ENCODE measurements at regions not wholly inside any gene's neighbourhood (a gene's known extent, or its start where the extent isn't known, plus 50 kb on each side); places are given as distances from the start of the nearest gene placed in this dataset.

GRCh38 chr13:59330764-59331163 lies 833.0 kb downstream of the DIAPH3 start:
- Histone ChIP-seq H3K4me1 (ENCODE audit: control insufficient read depth, insufficient read depth, low read length) (no peaks in the 10 kb centered on the region), H3K4me3 (ENCODE audit: low read depth, low read length) (no peak overlapping the region), H3K9me3 (ENCODE audit: control insufficient read depth, insufficient read depth, low read depth, low read length) (no peaks in the 10 kb centered on the region), H3K27ac (ENCODE audit: extremely low read depth, low read depth, low read length) (no peak overlapping the region), H3K36me3 (ENCODE audit: control insufficient read depth in 2 of 2, insufficient read depth in 1 of 2, low read length in 2 of 2) (no peaks in the 10 kb centered on the region)
- CTCF ChIA-PET, result interaction anchor here (3.3 kb wide), 1 partner anchor 13 kb away, joined by 14 read pairs; no protein-coding TSS in a partner anchor
- POLR2A ChIA-PET, result no interaction called here
- no peak for TF ChIP-seq ZNF830 (tag by site-specific recombination; IDR thresholded peaks at IDR 0.05; ENCODE audit: low read depth)
- TF ChIP-seq, protein P1, sequence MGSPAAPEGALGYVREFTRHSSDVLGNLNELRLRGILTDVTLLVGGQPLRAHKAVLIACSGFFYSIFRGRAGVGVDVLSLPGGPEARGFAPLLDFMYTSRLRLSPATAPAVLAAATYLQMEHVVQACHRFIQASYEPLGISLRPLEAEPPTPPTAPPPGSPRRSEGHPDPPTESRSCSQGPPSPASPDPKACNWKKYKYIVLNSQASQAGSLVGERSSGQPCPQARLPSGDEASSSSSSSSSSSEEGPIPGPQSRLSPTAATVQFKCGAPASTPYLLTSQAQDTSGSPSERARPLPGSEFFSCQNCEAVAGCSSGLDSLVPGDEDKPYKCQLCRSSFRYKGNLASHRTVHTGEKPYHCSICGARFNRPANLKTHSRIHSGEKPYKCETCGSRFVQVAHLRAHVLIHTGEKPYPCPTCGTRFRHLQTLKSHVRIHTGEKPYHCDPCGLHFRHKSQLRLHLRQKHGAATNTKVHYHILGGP (tag by site-specific recombination; IDR thresholded peaks at IDR 0.05), result no peak

DNA sequence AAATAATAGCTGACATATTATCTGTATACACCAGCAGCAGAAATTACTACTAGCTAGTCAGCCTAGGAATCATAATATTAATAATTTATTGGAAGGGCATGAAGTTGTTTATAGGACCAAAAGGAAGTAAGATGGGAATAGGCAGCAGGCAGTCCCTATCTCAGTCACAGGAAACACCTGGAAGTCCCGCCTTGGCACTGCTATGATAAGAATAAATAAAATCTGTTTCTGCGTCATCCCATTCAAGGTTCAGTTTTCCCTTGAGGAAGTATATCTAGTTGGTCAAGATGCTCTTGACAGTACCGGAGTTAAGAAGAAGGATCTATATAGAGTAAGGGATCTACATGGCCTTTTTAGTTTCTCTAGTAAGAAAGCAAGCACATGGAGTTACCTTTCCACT lies 830.8 kb downstream of the DIAPH3 start:
- Histone ChIP-seq H3K9me3 (ENCODE audit: control insufficient read depth, insufficient read depth, low read depth, low read length) (no peaks in the 10 kb centered on the region), H3K36me3 (ENCODE audit: control insufficient read depth in 2 of 2, insufficient read depth in 1 of 2, low read length in 2 of 2) (no peaks in the 10 kb centered on the region), H3K4me1 (ENCODE audit: control insufficient read depth, insufficient read depth, low read length) (no peaks in the 10 kb centered on the region), H3K27ac (ENCODE audit: extremely low read depth, low read depth, low read length) (no peak overlapping the region), H3K4me3 (ENCODE audit: low read depth, low read length) (no peak overlapping the region)
- CTCF ChIA-PET, result interaction anchor here (0.6 kb wide), 1 partner anchor 876 kb away, joined by 3 read pairs; no protein-coding TSS in a partner anchor
- POLR2A ChIA-PET, result interaction anchor here (0.6 kb wide), 1 partner anchor 146 kb away, joined by 3 read pairs; no protein-coding TSS in a partner anchor
- TF ChIP-seq KLF16 (tag by site-specific recombination; IDR thresholded peaks at IDR 0.05), result no peak
- no peak for TF ChIP-seq ZNF596 (tag by site-specific recombination; IDR thresholded peaks at IDR 0.05)
- no peak for TF ChIP-seq ZNF792 (tag by site-specific recombination; IDR thresholded peaks at IDR 0.05)
- TF ChIP-seq ZEB2 (tag by site-specific recombination; IDR thresholded peaks at IDR 0.05), result no peak
- no peak for TF ChIP-seq ZNF223 (tag by site-specific recombination; IDR thresholded peaks at IDR 0.05)
- TF ChIP-seq, protein P2, sequence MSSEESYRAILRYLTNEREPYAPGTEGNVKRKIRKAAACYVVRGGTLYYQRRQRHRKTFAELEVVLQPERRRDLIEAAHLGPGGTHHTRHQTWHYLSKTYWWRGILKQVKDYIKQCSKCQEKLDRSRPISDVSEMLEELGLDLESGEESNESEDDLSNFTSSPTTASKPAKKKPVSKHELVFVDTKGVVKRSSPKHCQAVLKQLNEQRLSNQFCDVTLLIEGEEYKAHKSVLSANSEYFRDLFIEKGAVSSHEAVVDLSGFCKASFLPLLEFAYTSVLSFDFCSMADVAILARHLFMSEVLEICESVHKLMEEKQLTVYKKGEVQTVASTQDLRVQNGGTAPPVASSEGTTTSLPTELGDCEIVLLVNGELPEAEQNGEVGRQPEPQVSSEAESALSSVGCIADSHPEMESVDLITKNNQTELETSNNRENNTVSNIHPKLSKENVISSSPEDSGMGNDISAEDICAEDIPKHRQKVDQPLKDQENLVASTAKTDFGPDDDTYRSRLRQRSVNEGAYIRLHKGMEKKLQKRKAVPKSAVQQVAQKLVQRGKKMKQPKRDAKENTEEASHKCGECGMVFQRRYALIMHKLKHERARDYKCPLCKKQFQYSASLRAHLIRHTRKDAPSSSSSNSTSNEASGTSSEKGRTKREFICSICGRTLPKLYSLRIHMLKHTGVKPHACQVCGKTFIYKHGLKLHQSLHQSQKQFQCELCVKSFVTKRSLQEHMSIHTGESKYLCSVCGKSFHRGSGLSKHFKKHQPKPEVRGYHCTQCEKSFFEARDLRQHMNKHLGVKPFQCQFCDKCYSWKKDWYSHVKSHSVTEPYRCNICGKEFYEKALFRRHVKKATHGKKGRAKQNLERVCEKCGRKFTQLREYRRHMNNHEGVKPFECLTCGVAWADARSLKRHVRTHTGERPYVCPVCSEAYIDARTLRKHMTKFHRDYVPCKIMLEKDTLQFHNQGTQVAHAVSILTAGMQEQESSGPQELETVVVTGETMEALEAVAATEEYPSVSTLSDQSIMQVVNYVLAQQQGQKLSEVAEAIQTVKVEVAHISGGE (tag by site-specific recombination; conservative IDR thresholded peaks at IDR 0.05; ENCODE audit: low read depth), result no peak
- no peak for TF ChIP-seq BCL11A (tag by site-specific recombination; IDR thresholded peaks at IDR 0.05; ENCODE audit: low read depth)
- TF ChIP-seq MEIS1 (CRISPR knock-in tag; IDR thresholded peaks at IDR 0.05; ENCODE audit: borderline replicate concordance), result no peak
- no peak for TF ChIP-seq ZNF510 (tag by site-specific recombination; IDR thresholded peaks at IDR 0.05; ENCODE audit: insufficient replicate concordance)
- TF ChIP-seq PRDM4 (tag by site-specific recombination; IDR thresholded peaks at IDR 0.05), result no peak
- TF ChIP-seq, protein P3, sequence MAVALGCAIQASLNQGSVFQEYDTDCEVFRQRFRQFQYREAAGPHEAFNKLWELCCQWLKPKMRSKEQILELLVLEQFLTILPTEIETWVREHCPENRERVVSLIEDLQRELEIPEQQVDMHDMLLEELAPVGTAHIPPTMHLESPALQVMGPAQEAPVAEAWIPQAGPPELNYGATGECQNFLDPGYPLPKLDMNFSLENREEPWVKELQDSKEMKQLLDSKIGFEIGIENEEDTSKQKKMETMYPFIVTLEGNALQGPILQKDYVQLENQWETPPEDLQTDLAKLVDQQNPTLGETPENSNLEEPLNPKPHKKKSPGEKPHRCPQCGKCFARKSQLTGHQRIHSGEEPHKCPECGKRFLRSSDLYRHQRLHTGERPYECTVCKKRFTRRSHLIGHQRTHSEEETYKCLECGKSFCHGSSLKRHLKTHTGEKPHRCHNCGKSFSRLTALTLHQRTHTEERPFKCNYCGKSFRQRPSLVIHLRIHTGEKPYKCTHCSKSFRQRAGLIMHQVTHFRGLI (tag by site-specific recombination; IDR thresholded peaks at IDR 0.05), result no peak
- no peak for TF ChIP-seq ZNF302 (tag by site-specific recombination; IDR thresholded peaks at IDR 0.05; ENCODE audit: low read depth)

All from HEK293 (cell line).